ENCODE measurements at regions not wholly inside any gene's neighbourhood (a gene's known extent, or its start where the extent isn't known, plus 50 kb on each side); places are given as distances from the start of the nearest gene placed in this dataset.

DNA sequence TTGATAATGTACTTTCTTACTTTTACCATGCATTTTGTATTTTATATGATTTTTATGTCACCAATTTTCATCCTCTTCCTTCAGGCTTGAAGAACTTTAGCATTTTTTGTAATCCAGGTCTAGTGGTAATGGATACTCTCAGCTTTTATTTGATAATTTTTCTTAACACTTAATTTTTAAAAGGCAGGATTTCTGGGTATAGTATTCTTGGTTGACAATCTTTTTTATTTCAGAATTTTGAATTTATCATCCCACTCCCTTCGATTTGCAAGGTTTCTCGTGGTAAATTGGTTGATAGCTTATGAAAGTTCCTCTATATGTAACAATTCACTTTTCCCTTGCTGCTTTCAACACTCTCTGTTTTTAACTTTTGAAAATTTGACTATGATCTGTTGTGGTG lies 363.7 kb downstream of the HTR7 start:
- TF ChIP-seq EZH2 (IDR thresholded peaks at IDR 0.05) (no peak), POLR2AphosphoS5 (IDR thresholded peaks at IDR 0.05; ENCODE audit: borderline replicate concordance, low read depth, low read length) (no peak)
